Inflammatory macrophage (primary cell): ENCODE measurements at regions not wholly inside any gene's neighbourhood (a gene's known extent, or its start where the extent isn't known, plus 50 kb on each side); places are given as distances from the start of the nearest gene placed in this dataset.
A peak's percentile ranks its signal among the peaks of the same experiment; 100 is the strongest.
"Not testable (repeated sequence)": the region's sequence is repeated elsewhere in the genome, so short reads cannot be mapped to it uniquely, and the experiment has no call there.

Experiments
- DNase-seq, 2 donors: peaks; one replicate each; pipeline ENCODE4 v3.0.0-alpha.2; 2020 to 2022

DNA sequence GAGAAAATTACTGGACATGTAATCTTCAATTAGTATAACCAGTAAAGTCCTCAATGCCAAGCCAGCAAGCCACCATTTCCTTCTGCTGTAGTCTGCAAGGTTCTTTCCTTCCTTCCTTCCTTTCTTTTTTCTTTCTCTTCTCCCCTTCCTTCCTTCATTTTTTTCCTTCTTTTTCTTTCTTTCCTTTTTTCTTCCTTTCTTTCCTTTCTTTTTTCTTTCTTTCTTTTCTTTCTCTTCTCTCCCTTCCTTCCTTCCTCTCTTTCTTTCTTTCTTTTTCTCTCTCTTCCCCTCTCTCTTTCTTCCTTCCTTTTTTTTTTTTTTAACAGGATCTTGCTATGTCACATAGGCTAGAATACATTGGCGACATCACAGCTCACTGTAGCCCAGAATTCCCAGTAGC is 369.8 kb downstream of the SEMA3D start:
- DNase-seq = no peak

DNA sequence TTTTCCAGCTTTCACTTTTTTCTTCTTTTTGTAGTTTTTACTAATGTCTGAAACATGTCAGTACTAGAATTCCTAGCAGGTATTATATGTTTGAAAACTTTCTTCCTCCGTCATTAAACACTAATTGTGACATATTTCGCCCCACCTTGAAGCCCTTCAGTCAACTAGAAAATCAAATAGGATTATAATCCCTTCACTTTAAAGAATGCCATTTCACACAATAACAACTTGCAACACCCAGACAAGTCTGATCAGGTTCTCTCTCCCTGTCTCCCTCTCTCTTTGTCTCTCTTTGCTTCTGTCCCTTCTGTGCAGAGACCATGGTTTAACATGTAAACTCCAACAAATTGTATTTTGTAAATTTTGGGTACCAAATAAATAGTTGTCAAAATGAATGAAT is 373.5 kb downstream of the SEMA3D start:
- no peak for DNase-seq

DNA sequence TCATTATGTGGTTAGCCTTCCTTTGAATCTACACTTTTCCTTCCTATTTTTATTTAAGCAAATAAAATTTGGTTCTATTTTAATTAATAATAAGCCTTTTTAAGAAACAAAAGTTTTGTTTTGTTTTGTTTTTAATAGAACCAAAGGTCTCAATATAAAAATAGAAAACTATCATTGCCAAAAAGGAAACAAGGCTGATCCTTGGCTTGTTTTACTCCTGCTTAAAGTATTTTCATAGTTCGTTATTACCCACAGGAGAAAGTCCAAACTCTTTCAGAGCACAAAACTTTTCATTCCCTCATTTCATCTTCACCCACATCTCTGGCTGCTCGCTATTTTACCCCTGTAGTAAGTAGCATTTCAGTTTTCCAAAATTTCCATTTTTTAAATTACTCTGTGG is 374.8 kb downstream of the SEMA3D start:
- no peak for DNase-seq

DNA sequence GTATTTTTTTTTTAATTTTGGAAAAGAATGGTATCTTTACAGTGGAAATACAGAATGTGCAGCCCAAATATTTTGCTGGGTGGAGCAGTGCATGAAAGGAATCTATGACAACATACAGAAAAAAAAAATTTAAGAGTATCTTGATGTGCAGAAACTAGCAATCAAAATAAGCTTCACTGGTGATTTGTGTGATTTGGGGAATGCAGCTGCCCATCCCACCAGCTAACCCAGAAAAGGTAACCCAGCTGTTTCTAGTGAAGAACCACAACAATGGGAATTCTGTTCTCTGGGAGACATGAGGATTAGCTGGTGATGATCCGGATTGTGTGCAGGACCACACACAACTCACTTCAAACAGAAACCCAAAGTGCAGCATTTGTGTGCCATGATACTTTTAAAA is 375.5 kb downstream of the SEMA3D start:
- DNase-seq = no peak

DNA sequence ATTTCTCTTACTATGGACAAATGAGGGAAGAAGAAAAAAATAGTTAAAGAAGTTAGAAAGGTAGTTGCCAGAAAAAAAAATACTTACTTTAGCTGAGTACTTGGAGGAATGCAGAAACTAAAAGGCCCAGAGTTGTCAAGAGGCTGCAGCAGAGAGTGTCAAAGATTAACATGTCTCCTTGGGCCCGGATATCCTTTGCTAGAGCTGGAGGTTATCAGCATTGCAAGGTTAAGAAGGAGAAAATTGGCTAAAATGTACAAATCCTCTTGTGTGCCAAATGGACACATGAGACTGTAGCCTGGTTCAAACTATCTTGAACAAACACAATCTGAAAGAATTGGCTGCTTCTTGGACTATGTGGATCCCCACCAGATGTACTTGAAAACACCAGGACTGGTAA is 377.0 kb downstream of the SEMA3D start:
- no peak for DNase-seq

DNA sequence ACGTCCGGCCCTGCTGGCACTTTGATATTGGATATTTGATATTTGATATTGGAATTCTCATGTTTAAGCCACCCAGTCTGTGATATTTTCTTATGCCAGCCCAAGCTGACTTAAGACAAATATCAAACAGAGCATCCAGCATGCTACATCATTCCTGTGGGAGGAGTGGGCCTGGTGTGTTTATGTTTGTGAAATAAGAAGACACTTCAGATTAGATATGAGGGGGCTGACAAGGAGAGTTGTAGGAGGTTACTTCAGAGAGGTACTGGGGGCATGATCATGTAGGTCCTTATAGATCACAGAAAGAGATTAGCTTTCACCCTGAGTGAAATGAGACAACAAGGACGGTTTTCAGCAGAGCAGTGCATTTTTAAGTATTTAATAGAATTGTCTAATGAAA is 382.9 kb downstream of the SEMA3D start:
- no peak for DNase-seq

DNA sequence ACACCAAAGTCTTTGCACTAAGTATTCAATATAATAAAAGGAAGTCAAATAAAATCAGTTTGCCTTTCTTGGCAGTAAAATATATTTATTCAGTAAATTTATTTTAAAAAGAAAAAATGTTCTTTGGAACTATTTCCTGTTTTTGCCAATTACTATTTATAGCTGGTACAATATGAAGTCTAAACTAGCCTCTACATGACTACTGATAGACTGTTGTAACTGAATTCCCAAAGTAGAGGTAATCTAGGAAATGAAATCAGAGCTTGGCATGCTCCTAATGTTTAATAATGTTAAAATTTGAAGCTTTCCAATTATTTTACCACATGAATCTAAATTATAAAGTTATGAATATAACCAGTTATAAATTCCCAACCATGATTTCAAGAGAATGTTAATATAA is 385.5 kb downstream of the SEMA3D start:
- DNase-seq = no peak

DNA sequence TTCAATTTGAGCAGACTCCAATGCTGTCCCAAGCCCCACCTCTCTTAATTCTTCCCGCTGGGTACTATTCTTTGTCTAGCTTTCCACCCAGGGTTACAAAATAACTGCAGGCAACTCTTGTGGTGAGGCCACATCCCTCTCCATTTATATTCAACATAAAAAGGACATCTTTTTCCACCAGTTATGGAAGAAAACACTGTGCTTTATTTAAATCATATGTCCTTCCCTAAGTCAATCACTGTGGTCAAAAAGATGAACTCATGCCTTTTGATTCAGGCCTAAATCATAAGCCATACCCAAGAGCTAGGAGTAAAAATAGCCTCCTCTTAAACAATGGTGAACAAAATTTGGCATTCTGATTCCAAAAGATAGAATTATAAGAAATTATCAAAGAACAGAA is 386.0 kb downstream of the SEMA3D start:
- DNase-seq = no peak

DNA sequence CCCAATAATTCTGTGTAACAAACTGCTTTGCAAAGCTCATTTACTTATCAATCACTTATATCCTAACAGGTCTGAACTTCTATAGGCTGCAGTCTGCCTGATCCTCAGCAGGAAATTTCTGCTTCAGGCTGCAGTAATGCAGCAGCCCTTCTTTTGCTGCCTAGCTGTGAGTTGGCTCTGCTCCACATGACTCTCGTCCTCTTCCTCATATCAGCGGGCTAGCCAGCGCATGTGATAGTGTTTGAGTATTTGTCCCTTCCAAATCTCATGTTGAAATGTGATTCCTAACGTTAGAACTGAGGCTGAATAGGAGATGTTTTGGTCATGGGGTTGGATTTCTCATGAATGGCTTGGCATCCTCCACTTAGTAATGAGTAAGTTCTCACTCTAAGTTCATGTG is 387.8 kb downstream of the SEMA3D start:
- DNase-seq = no peak

DNA sequence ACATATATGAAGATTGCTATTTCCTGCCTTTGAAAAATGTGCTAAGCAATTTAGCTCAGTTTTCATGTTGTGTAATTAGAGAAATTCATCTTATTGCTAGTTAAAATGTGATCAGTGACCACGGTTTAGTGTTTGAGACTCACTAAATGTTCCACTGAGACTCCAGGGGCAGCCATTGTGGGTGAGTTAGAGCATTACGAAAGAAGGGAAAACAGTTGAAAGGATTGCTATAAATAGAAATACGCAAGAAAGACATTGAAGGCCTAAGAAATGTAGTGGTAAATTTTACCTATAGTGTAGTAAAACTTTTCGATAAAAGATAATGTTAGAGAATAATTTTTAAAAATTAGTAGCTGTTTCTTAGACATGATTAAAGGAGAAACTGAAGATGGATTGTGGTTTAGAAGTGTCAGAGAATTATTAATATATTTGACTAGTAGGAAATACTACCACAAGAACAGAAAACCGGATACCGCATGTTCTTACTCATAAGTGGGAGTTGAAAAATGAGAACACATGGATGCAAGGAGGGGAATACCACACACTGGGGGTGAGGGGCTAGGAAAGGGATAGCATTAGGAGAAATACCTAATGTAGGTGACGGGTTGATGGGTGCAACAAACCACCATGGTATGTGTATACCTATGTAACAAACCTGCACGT is 394.5 kb downstream of the SEMA3D start:
- DNase-seq = peak; percentile 6 to 19

DNA sequence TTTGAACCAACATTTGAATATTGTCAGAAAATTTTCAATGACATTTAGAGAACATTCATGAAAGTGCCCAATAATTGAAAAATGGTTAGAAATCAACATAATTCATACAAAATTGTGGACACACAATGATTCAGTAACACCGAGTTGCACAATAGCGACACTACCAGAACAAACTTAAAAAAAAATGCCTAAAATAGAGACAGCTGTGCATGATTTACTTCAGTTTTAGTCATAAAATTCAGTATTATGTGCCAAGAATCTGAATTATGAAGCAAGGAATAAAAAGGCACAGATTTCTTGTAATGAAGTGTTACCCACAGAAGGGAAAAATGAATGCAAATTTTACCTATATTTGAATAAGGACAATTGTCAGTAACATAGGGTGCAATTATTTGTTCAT is 396.0 kb downstream of the SEMA3D start:
- DNase-seq = peak in 1 of 2 donors; percentile 3

DNA sequence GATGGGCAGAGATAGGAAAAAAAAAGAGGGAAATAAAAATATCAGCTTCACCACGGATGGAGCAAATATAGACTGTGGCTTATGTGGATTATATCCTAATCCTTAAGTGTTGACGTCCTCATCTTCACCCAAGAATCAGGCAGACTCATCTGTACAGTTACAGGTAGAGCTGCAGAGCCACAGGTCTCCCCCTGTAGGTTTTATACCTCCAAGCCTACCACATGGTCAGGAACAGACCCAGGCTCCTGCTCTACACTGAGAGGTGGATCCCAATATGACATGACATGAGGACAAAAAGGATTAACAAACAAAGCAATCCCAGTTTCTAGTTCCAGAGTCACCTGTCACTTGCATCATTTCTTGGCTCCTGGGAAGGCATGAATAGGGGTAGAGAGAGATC is 400.8 kb downstream of the SEMA3D start:
- no peak for DNase-seq

DNA sequence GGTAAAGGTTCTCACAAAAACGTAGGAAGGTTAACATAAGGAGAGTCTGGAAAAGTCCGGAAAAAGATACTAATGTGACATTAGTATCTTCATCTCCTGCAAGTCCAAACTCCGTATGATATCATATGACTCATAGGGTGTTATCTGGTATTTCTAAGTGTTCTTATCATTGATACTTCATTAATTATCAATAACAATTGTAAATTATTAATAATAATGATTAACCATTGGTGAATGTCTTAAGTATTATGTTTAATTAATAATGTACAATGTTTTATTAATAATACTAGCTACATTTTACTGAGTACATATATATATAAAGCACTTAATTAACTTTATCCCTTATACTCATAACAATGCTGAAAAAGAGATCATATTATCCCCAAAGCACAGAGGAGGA is 402.4 kb downstream of the SEMA3D start:
- no peak for DNase-seq

DNA sequence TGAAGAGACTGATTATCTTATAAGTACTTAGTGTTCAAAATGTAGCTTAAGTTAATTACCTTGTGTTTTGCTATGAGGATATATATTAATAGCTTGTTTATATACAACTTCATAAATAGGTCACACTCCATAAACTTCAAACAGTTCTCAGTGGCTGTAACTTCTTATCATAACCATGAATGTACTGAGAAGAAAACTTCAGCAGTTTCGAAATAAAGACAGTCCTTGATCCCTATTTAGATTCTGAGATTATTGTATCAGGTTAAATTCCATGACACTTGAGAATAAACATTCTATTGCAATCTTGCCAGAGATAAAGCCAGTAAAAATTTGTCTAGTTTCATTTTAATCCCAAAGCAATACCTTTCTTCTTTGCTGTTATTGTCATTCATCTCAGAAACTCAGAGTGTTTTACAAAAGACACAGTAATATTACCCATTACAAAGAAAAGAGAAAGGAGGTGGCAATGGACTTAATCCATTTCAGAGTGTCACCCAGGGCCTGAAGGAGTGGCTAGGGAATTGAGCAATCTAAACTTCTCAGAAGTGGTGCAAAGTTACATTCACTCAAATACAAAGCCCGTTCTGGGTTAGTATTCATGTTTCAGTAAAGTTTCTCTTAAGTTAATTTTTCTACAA is 403.6 kb downstream of the SEMA3D start:
- no peak for DNase-seq

DNA sequence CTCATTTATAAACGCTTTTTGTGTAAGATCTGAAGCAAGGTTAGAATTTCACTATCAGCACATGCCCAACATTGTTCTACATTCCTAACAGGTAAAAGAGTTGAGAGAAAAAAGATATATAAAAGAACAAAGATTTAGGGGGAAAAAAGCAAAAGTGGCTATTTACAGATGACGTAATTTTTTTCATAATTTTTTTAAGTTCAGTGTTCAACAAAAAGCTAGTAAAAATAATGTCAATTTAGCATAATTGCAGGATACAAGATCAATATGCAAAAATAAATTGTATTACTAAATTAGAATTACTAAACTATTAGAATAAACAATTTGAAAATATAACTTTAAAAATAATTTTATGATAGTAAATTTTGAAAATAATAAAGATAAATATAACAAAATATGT is 405.0 kb downstream of the SEMA3D start:
- no peak for DNase-seq

DNA sequence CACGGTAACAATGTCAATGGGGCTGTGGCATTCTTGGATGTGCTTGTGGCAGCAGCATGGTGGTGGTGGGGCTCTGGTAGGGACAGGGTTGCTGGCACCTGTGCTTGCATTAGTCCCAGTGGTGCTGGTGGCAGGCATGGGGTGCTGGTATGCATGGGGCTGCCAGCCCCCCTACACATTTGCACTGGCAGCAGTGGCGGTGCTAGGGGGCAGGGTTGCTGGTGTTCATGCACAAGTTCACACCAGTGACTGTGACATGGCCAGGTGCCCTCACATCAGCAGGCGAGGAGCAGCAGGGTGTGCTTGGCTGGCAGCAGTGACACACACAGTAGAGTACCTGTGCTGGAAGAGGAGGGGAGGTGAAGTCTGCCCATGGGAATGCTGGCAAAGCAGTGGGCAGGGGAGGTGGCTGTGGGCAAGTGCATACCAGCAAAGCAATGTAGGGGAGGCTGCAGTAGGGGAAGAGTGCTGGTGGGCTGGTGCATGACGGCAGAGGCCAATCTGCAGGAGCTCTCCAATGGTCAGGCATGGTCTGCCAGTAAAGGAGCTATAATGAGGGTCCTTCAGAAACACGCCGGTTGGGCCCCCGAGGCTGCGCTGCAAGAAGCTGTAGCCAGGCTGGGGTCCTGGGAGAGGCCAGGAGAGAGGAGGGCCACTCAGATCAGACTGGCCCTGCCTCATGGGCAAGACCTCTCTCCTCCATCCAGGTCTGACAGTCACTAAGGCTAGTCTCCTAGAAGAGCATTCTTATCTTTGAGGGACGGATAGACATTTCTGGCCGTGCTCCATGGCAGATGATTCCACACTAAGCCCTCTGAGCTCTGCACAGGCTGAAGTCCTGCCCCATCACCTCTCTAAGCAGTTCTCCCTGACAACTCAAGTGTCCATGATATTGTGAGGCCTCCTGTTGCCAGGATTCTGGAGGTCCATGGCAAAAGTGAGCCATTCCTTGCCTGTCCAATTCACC is 406.4 kb downstream of the SEMA3D start:
- DNase-seq = no peak

DNA sequence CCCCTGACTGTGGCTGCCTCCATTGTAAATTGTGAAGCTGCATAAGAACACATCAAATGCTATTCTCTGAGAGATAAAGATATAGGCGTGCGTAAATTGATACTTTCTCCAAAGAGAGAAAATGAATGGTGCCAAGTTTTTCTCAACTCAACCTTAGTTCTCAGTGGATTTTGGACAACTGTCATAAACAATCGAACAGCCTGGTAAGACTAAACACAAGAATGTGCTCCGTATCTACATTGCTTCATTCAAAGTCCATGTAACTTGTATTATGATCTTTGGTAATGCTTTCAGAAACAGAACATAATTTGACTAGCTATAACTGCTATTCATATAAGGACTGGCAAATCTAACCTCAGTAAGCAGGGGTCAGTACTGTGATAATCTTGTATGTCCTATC is 429.1 kb downstream of the SEMA3D start:
- DNase-seq = no peak

DNA sequence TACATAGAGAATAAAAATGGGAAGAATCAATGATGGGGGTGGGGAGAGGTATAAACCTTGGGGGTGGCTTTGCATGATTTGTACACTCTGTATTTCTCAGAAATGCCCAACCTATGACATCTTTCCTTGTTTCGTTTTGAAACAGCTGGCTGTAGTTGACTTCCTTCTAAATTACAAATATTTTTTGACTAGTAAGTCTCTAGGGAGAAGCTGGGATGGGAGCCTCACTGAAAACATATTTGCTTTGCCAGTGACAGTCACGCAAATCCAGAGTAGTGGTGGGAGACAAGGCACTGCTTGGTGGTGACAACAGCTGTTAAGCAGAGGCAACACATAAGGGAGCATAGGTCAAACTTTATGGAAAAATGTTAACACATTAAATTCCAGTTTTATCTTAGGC is 440.5 kb downstream of the SEMA3D start:
- DNase-seq = no peak

DNA sequence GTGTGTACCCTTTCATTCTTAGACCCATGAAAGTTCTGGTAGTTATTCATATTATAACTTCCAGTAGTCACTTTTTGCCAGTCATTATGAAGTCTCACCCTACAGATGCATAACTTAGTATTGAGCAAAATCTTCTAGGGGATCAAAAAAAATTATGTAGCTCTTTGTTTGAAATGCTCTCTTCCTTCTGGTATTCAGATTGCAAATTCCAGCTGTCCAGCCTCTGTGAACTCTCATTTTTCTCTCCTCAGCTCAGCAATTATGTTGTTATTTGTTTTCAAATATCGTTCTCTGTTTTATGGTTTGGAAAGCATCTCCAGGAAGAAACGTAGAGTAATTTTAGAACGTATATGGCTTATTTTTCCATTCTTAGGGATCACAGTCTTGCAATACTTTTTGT is 442.5 kb downstream of the SEMA3D start:
- DNase-seq = no peak

DNA sequence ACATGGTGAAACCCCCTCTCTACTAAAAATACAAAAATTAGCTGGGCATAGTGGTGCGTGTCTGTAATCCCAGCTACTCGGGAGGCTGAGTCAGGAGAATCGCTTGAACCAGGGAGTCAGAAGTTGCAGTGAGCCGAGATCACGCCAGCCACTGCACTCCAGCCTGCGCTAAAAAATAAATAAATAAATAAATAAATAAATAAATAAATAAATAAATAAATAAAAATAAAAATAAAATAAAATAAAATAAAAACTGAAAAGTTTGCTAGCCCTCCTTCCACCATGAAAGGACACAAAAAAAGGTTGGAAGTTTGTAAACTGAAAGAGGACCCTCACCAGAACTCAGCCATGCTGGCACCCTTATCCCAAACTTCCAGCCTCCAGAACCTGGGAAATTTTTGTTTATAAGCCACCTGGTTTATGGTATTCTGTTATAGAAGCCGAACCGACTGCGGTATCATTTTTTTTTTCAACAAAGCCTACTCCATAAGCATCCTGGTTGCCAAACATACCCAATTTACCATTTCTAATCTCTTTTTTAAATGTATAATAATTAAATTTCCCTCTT is 448.2 kb downstream of the SEMA3D start:
- no peak for DNase-seq

DNA sequence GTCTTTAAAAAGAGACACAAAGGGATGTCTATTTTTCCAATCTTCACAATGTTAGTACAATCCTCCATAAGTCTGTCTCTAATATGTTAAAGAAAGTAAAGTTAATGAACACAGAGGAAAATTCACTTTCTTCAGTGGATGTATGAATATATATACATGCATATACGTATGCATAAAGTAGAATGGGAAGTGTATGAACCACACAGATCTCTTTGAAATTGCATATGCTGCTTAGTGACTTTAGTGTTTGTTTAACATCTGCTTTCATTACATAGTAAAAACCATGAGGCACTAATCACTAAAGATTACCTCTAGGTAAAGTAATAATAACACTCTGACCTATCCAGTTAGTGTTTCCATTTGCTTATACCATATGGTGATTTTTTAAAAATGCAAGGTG is 451.2 kb downstream of the SEMA3D start:
- DNase-seq = no peak

DNA sequence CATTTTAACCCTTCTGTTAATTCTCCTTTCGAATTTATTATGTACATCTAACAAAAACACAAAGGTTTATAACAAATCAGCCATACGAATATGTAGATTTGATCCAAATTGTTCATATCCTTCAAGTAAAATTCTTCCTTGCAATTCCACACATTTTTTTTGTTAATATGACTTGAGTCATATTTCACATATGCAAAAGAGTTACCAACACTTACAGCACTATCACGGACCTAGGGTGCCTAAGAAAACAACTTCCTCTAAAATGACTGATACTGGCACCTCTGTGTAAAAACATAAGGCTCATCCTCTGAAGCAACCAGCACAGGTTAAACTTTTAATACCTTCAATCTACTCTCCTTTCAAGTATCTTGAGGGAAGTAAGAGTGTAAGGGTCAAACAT is 451.8 kb downstream of the SEMA3D start:
- DNase-seq = no peak

DNA sequence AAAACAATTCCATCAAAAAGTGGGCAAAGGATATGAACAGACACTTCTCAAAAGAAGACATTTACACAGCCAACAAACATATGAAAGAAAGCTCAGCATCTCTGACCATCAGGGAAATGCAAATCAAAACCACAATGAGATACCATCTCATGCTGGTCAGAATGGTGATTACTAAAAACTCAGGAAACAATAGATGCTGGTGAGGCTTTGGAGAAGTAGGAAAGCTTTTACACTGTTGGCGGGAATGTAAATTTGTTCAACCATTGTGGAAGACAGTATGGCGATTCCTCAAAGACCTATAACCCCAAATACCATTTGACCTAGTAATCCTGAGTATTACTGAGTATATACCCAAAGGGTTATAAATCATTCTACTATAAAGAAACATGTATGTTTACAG is 452.9 kb downstream of the SEMA3D start:
- DNase-seq = not testable (repeated sequence)
